ENCODE measurements at regions not wholly inside any gene's neighbourhood (a gene's known extent, or its start where the extent isn't known, plus 50 kb on each side); places are given as distances from the start of the nearest gene placed in this dataset.
"Not testable (repeated sequence)": the region's sequence is repeated elsewhere in the genome, so short reads cannot be mapped to it uniquely, and the experiment has no call there.

GRCh38 chr10:23829556-23829955 lies 379.4 kb upstream of the KIAA1217 start:
- H3K9me3 Mint-ChIP-seq, result no peaks in the 10 kb centered on the region

GRCh38 chr10:23834091-23834490 lies 374.8 kb upstream of the KIAA1217 start:
- ChIA-PET POLR2A (no interaction called here), CTCF (no interaction called here)
- H3K36me3 Mint-ChIP-seq, result no peaks in the 10 kb centered on the region

More at GRCh38 chr10:23829556-23829955, 379.4 kb upstream of the KIAA1217 start:
- H3K36me3 Mint-ChIP-seq, result no peaks in the 10 kb centered on the region
- no peaks in the 10 kb centered on the region for H3K27me3 ChIP-seq (ENCODE audit: insufficient read depth, low read length, poor library complexity, severe bottlenecking)
- H3K27ac ChIP-seq (ENCODE audit: low read depth, low read length), result no peak overlapping the region
- H3K4me3 ChIP-seq (ENCODE audit: low read length), result no peak overlapping the region
- H3K27me3 Mint-ChIP-seq, result no peaks in the 10 kb centered on the region
- POLR2A ChIA-PET, result no interaction called here
- CTCF ChIA-PET, result no interaction called here
- H3K4me1 ChIP-seq (ENCODE audit: insufficient read depth, low read length), result no peaks in the 10 kb centered on the region
- no peak for DNase-seq
- H3K27ac Mint-ChIP-seq, result no peak overlapping the region
- no peaks in the 10 kb centered on the region for H3K4me1 Mint-ChIP-seq
- no peaks in the 10 kb centered on the region for H3K36me3 ChIP-seq (ENCODE audit: insufficient read depth, low read length)
- no peaks in the 10 kb centered on the region for H3K9me3 ChIP-seq (ENCODE audit: low read length)
- H3K4me3 Mint-ChIP-seq, result no peak overlapping the region

GRCh38 chr10:23850631-23851030 lies 358.3 kb upstream of the KIAA1217 start:
- DNase-seq, result no peak
- ChIA-PET POLR2A (no interaction called here), CTCF (no interaction called here)
- Histone ChIP-seq H3K27ac (ENCODE audit: low read depth, low read length) (no peak overlapping the region), H3K36me3 (ENCODE audit: insufficient read depth, low read length) (no peaks in the 10 kb centered on the region), H3K27me3 (ENCODE audit: insufficient read depth, low read length, poor library complexity, severe bottlenecking) (no peaks in the 10 kb centered on the region), H3K4me3 (ENCODE audit: low read length) (no peak overlapping the region), H3K4me1 (ENCODE audit: insufficient read depth, low read length) (no peaks in the 10 kb centered on the region), H3K9me3 (ENCODE audit: low read length) (no peaks in the 10 kb centered on the region)
- H3K9me3 Mint-ChIP-seq, result peaks cover 1 to 11% (median 6%) of the 10 kb centered on the region in 5 donors
- no peak overlapping the region for H3K27ac Mint-ChIP-seq
- no peak overlapping the region for H3K4me3 Mint-ChIP-seq
- H3K36me3 Mint-ChIP-seq, result no peaks in the 10 kb centered on the region
- H3K4me1 Mint-ChIP-seq, result no peaks in the 10 kb centered on the region
- H3K27me3 Mint-ChIP-seq, result peaks cover 0 to 1% of the 10 kb centered on the region in 2 donors

More at GRCh38 chr10:23834091-23834490, 374.8 kb upstream of the KIAA1217 start:
- H3K4me1 Mint-ChIP-seq, result no peaks in the 10 kb centered on the region
- Histone ChIP-seq H3K9me3 (ENCODE audit: low read length) (no peaks in the 10 kb centered on the region), H3K4me3 (ENCODE audit: low read length) (no peak overlapping the region), H3K27ac (ENCODE audit: low read depth, low read length) (no peak overlapping the region), H3K27me3 (ENCODE audit: insufficient read depth, low read length, poor library complexity, severe bottlenecking) (no peaks in the 10 kb centered on the region), H3K36me3 (ENCODE audit: insufficient read depth, low read length) (no peaks in the 10 kb centered on the region), H3K4me1 (ENCODE audit: insufficient read depth, low read length) (no peaks in the 10 kb centered on the region)
- DNase-seq, result no peak
- H3K9me3 Mint-ChIP-seq, result peaks cover 0 to 11% (median 0%) of the 10 kb centered on the region in 5 donors
- H3K4me3 Mint-ChIP-seq, result no peak overlapping the region
- H3K27ac Mint-ChIP-seq, result no peak overlapping the region
- no peaks in the 10 kb centered on the region for H3K27me3 Mint-ChIP-seq

- POLR2A ChIA-PET, result no interaction called here
- H3K27me3 Mint-ChIP-seq, result peaks cover 0 to 3% of the 10 kb centered on the region in 2 donors
- CTCF ChIA-PET, result no interaction called here
These were observed 349.3 kb upstream of the KIAA1217 start for GRCh38 chr10:23859598-23859997.

GRCh38 chr10:23864631-23865147 lies 344.2 kb upstream of the KIAA1217 start:
- no peak overlapping the region for H3K27ac Mint-ChIP-seq
- peaks cover 0 to 6% (median 3%) of the 10 kb centered on the region in 5 donors for H3K9me3 Mint-ChIP-seq

More at GRCh38 chr10:23859598-23859997, 349.3 kb upstream of the KIAA1217 start:
- Mint-ChIP-seq H3K9me3 (peaks cover 0 to 4% (median 0%) of the 10 kb centered on the region in 5 donors), H3K27ac (no peak overlapping the region), H3K36me3 (no peaks in the 10 kb centered on the region), H3K4me3 (no peak overlapping the region), H3K4me1 (no peaks in the 10 kb centered on the region)
- Histone ChIP-seq H3K27ac (ENCODE audit: low read depth, low read length) (no peak overlapping the region), H3K9me3 (ENCODE audit: low read length) (no peaks in the 10 kb centered on the region), H3K4me3 (ENCODE audit: low read length) (no peak overlapping the region), H3K4me1 (ENCODE audit: insufficient read depth, low read length) (no peaks in the 10 kb centered on the region), H3K27me3 (ENCODE audit: insufficient read depth, low read length, poor library complexity, severe bottlenecking) (no peaks in the 10 kb centered on the region), H3K36me3 (ENCODE audit: insufficient read depth, low read length) (no peaks in the 10 kb centered on the region)
- DNase-seq, result no peak

GRCh38 chr10:23866985-23867384 lies 342.0 kb upstream of the KIAA1217 start:
- H3K36me3 Mint-ChIP-seq; H3K4me1 Mint-ChIP-seq; H3K27ac Mint-ChIP-seq; H3K27me3 Mint-ChIP-seq; POLR2A ChIA-PET; H3K9me3 ChIP-seq (ENCODE audit: low read length); H3K27ac ChIP-seq (ENCODE audit: low read depth, low read length); H3K36me3 ChIP-seq (ENCODE audit: insufficient read depth, low read length); H3K27me3 ChIP-seq (ENCODE audit: insufficient read depth, low read length, poor library complexity, severe bottlenecking); H3K4me1 ChIP-seq (ENCODE audit: insufficient read depth, low read length); CTCF ChIA-PET; H3K4me3 Mint-ChIP-seq; DNase-seq; H3K4me3 ChIP-seq (ENCODE audit: low read length): not testable (repeated sequence)
- peaks cover 0 to 11% (median 3%) of the 10 kb centered on the region in 5 donors for H3K9me3 Mint-ChIP-seq

More at GRCh38 chr10:23864631-23865147, 344.2 kb upstream of the KIAA1217 start:
- ChIA-PET POLR2A (no interaction called here), CTCF (no interaction called here)
- no peak for DNase-seq
- H3K4me3 ChIP-seq (ENCODE audit: low read length), result no peak overlapping the region
- Mint-ChIP-seq H3K36me3 (no peaks in the 10 kb centered on the region), H3K4me1 (no peaks in the 10 kb centered on the region), H3K27me3 (no peaks in the 10 kb centered on the region), H3K4me3 (no peak overlapping the region)
- no peaks in the 10 kb centered on the region for H3K36me3 ChIP-seq (ENCODE audit: insufficient read depth, low read length)
- H3K27me3 ChIP-seq (ENCODE audit: insufficient read depth, low read length, poor library complexity, severe bottlenecking), result no peaks in the 10 kb centered on the region
- H3K27ac ChIP-seq (ENCODE audit: low read depth, low read length), result no peak overlapping the region
- H3K9me3 ChIP-seq (ENCODE audit: low read length), result no peaks in the 10 kb centered on the region
- no peaks in the 10 kb centered on the region for H3K4me1 ChIP-seq (ENCODE audit: insufficient read depth, low read length)

- POLR2A ChIA-PET, result no interaction called here
- no peak overlapping the region for H3K4me3 Mint-ChIP-seq
- no peak overlapping the region for H3K4me3 ChIP-seq (ENCODE audit: low read length)
- H3K36me3 ChIP-seq (ENCODE audit: insufficient read depth, low read length), result no peaks in the 10 kb centered on the region
- H3K27ac ChIP-seq (ENCODE audit: low read depth, low read length), result no peak overlapping the region
- H3K27ac Mint-ChIP-seq, result no peak overlapping the region
- peaks cover 0 to 1% of the 10 kb centered on the region in 2 donors for H3K27me3 Mint-ChIP-seq
- no peak for DNase-seq
- no peaks in the 10 kb centered on the region for H3K4me1 Mint-ChIP-seq
- H3K27me3 ChIP-seq (ENCODE audit: insufficient read depth, low read length, poor library complexity, severe bottlenecking), result no peaks in the 10 kb centered on the region
- H3K9me3 Mint-ChIP-seq, result peaks cover 0 to 12% (median 3%) of the 10 kb centered on the region in 5 donors
- H3K9me3 ChIP-seq (ENCODE audit: low read length), result no peaks in the 10 kb centered on the region
- H3K4me1 ChIP-seq (ENCODE audit: insufficient read depth, low read length), result no peaks in the 10 kb centered on the region
- no peaks in the 10 kb centered on the region for H3K36me3 Mint-ChIP-seq
- CTCF ChIA-PET, result no interaction called here
These were observed 340.8 kb upstream of the KIAA1217 start for GRCh38 chr10:23868121-23868520.

GRCh38 chr10:23869548-23869947 lies 339.4 kb upstream of the KIAA1217 start:
- Histone ChIP-seq H3K27me3 (ENCODE audit: insufficient read depth, low read length, poor library complexity, severe bottlenecking) (no peaks in the 10 kb centered on the region), H3K27ac (ENCODE audit: low read depth, low read length) (no peak overlapping the region), H3K4me3 (ENCODE audit: low read length) (no peak overlapping the region), H3K36me3 (ENCODE audit: insufficient read depth, low read length) (no peaks in the 10 kb centered on the region), H3K4me1 (ENCODE audit: insufficient read depth, low read length) (no peaks in the 10 kb centered on the region), H3K9me3 (ENCODE audit: low read length) (no peaks in the 10 kb centered on the region)
- no peaks in the 10 kb centered on the region for H3K36me3 Mint-ChIP-seq
- peaks cover 0 to 12% (median 3%) of the 10 kb centered on the region in 5 donors for H3K9me3 Mint-ChIP-seq
- DNase-seq, result no peak
- CTCF ChIA-PET, result no interaction called here
- POLR2A ChIA-PET, result no interaction called here
- no peaks in the 10 kb centered on the region for H3K4me1 Mint-ChIP-seq
- peaks cover 0 to 1% of the 10 kb centered on the region in 2 donors for H3K27me3 Mint-ChIP-seq
- no peak overlapping the region for H3K27ac Mint-ChIP-seq
- no peak overlapping the region for H3K4me3 Mint-ChIP-seq

- Mint-ChIP-seq H3K27me3 (peaks cover 0 to 1% of the 10 kb centered on the region in 2 donors), H3K36me3 (no peaks in the 10 kb centered on the region), H3K9me3 (peaks cover 0 to 12% (median 3%) of the 10 kb centered on the region in 5 donors), H3K4me1 (no peaks in the 10 kb centered on the region), H3K27ac (no peak overlapping the region), H3K4me3 (no peak overlapping the region)
- Histone ChIP-seq H3K36me3 (ENCODE audit: insufficient read depth, low read length) (no peaks in the 10 kb centered on the region), H3K27ac (ENCODE audit: low read depth, low read length) (no peak overlapping the region), H3K4me3 (ENCODE audit: low read length) (no peak overlapping the region), H3K27me3 (ENCODE audit: insufficient read depth, low read length, poor library complexity, severe bottlenecking) (no peaks in the 10 kb centered on the region), H3K9me3 (ENCODE audit: low read length) (no peaks in the 10 kb centered on the region), H3K4me1 (ENCODE audit: insufficient read depth, low read length) (no peaks in the 10 kb centered on the region)
- no peak for DNase-seq
- ChIA-PET CTCF (no interaction called here), POLR2A (no interaction called here)
These were observed 338.9 kb upstream of the KIAA1217 start for GRCh38 chr10:23869996-23870395.
